ENCODE measurements at regions not wholly inside any gene's neighbourhood (a gene's known extent, or its start where the extent isn't known, plus 50 kb on each side); places are given as distances from the start of the nearest gene placed in this dataset.

DNA sequence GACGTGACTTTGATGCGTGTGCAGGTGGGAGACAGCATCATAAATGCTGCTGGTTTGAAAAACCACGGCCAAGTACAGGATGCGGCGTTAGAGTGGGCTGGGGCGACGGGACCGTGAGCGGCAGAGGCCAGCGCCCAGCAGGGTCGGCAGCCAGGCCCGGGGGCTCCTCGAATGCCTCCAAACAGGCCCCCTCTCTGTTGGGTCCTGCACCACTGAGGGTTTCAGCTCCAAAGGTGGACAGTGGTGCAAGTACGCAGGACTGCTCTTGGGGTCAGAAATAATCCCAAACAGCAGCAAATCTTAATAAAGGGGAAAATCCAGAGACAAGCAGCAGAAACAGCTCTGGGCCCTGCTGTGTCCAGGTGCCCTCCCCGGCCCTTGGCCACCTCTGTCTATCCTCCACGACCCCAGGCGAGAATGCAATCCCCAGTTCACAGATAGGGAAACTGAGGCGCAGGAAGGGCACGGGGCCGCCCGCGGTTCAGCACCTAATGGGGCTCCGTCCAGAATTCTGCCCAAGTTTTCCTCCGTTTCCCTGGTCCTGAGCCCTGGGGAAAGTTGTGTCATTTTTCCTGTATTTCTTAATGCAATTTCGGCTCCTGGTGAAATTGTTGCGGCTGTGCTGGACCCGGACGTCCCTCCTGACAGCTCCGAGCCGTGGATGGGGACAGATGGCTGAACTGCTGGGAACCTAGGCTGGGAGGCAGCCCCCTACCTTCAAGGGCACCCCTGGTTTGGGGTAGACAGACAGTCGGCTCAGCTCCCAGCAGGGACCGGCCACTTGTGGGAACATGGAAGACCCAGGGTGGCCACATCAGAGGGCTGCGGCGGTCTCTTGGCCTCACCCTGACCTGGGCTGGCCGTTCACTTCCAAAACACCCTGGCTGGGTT, 97.4 kb downstream of the FOXL3 start:
- TF ChIP-seq, protein P1, sequence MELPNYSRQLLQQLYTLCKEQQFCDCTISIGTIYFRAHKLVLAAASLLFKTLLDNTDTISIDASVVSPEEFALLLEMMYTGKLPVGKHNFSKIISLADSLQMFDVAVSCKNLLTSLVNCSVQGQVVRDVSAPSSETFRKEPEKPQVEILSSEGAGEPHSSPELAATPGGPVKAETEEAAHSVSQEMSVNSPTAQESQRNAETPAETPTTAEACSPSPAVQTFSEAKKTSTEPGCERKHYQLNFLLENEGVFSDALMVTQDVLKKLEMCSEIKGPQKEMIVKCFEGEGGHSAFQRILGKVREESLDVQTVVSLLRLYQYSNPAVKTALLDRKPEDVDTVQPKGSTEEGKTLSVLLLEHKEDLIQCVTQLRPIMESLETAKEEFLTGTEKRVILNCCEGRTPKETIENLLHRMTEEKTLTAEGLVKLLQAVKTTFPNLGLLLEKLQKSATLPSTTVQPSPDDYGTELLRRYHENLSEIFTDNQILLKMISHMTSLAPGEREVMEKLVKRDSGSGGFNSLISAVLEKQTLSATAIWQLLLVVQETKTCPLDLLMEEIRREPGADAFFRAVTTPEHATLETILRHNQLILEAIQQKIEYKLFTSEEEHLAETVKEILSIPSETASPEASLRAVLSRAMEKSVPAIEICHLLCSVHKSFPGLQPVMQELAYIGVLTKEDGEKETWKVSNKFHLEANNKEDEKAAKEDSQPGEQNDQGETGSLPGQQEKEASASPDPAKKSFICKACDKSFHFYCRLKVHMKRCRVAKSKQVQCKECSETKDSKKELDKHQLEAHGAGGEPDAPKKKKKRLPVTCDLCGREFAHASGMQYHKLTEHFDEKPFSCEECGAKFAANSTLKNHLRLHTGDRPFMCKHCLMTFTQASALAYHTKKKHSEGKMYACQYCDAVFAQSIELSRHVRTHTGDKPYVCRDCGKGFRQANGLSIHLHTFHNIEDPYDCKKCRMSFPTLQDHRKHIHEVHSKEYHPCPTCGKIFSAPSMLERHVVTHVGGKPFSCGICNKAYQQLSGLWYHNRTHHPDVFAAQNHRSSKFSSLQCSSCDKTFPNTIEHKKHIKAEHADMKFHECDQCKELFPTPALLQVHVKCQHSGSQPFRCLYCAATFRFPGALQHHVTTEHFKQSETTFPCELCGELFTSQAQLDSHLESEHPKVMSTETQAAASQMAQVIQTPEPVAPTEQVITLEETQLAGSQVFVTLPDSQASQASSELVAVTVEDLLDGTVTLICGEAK (IDR thresholded peaks at IDR 0.05; ENCODE audit: borderline replicate concordance), result no peak
- TF ChIP-seq E4F1 (IDR thresholded peaks at IDR 0.05; ENCODE audit: borderline replicate concordance, partially characterized antibody) (no peak), CTCF (IDR thresholded peaks at IDR 0.05 in 2 of 3, conservative IDR thresholded peaks at IDR 0.05 in 1 of 3; ENCODE audit: control insufficient read depth in 2 of 3, extremely low read depth in 1 of 3, insufficient read depth in 1 of 3, low read depth in 3 of 3, low read length in 3 of 3) (no peak), ZBTB33 (IDR thresholded peaks at IDR 0.05) (no peak)

All from GM12878 (cell line).